PC-9 (cell line): ENCODE measurements at regions not wholly inside any gene's neighbourhood (a gene's known extent, or its start where the extent isn't known, plus 50 kb on each side); places are given as distances from the start of the nearest gene placed in this dataset.

Source experiments
- BruUV-seq: library from RNA; stranded (reverse); fragments of 400-500 nt; replicated peaks from 2 replicates; lab custom pipeline; 2021; lab: Mats Ljungman, UMichigan
- CTCF ChIA-PET: fragments of 300-600 bp; sonication (Branson Sonifier 250); formaldehyde crosslinking; loops from one replicate; lab custom pipeline; 2022; ENCODE audit warnings: antibody characterized with exemption; lab: Charles Lee
- POLR2A ChIA-PET: fragments of 300-600 bp; sonication (Branson Sonifier 250); formaldehyde crosslinking; loops from one replicate; lab custom pipeline; 2022; ENCODE audit warnings: antibody characterized with exemption; ENCODE audit not compliant: unreplicated experiment; lab: Charles Lee
- DNase-seq, 2 experiments: peaks; one replicate each; pipeline versions ENCODE4 v3.0.0 to v3.0.0-alpha.2; 2015 to 2022; ENCODE audit warnings: mixed read lengths in 1 of 2
- H2AFZ ChIP-seq: fragments of 200-600 bp; sonication (generic); 2 replicates; pipeline ENCODE4 v1.8.1; 2017; ENCODE audit warnings: antibody characterized with exemption
- H3F3A ChIP-seq: fragments of 200-600 bp; sonication (generic); 2 replicates; pipeline ENCODE4 v1.8.1; 2017; ENCODE audit warnings: antibody characterized with exemption, mild to moderate bottlenecking, low read depth; ENCODE audit not compliant: insufficient read depth
- H3K27ac ChIP-seq: fragments of 200-600 bp; sonication (generic); 2 replicates; pipeline ENCODE4 v1.6.1; 2016; ENCODE audit warnings: mixed run types
- H3K27me3 ChIP-seq: fragments of 200-600 bp; sonication (generic); 2 replicates; pipeline ENCODE4 v1.6.1; 2016; ENCODE audit warnings: low read depth, mixed run types; ENCODE audit not compliant: insufficient read depth
- H3K36me3 ChIP-seq: fragments of 200-600 bp; sonication (generic); 2 replicates; pipeline ENCODE4 v1.6.1; 2016; ENCODE audit warnings: low read depth, mixed run types
- H3K4me1 ChIP-seq: fragments of 200-600 bp; sonication (generic); replicated peaks from 2 replicates; pipeline ENCODE4 v1.6.1; 2016; ENCODE audit warnings: mixed run types; ENCODE audit not compliant: insufficient read depth
- H3K4me2 ChIP-seq: fragments of 200-600 bp; sonication (generic); 2 replicates; pipeline ENCODE4 v1.6.1; 2017; ENCODE audit warnings: mixed run types
- H3K4me3 ChIP-seq: fragments of 200-600 bp; sonication (generic); 2 replicates; pipeline ENCODE4 v1.6.1; 2016; ENCODE audit warnings: mixed run types
- H3K79me2 ChIP-seq: fragments of 200-600 bp; sonication (generic); 2 replicates; pipeline ENCODE4 v1.6.1; 2017; ENCODE audit warnings: low read depth, mixed run types
- H3K9me2 ChIP-seq: fragments of 200-600 bp; sonication (generic); 2 replicates; pipeline ENCODE4 v1.8.1; 2017; ENCODE audit warnings: mild to moderate bottlenecking; ENCODE audit not compliant: insufficient read depth
- H3K9me3 ChIP-seq: fragments of 200-600 bp; sonication (generic); 2 replicates; pipeline ENCODE4 v1.8.1; 2016; ENCODE audit warnings: low read depth; ENCODE audit not compliant: insufficient read depth
- H4K20me1 ChIP-seq: fragments of 200-600 bp; sonication (generic); 2 replicates; pipeline ENCODE4 v1.8.1; 2017; ENCODE audit not compliant: insufficient read depth
- EZH2 ChIP-seq: fragments of 200-600 bp; sonication (generic); IDR thresholded peaks from 2 replicates; pipeline ENCODE4 v1.8.0; 2017; ENCODE audit warnings: antibody characterized with exemption, low read depth
- intact Hi-C: fragments of 100-400 bp; cut with micrococcal nuclease; formaldehyde crosslinking; loops from one replicate; pipeline ENCODE4 v1.10.0; 2022; ENCODE audit not compliant: unreplicated experiment
- TF ChIP-seq, protein P1 (sequence below): fragments of 200-600 bp; sonication (generic); conservative IDR thresholded peaks from 2 replicates; pipeline ENCODE4 v1.6.1; 2017; ENCODE audit warnings: mixed run types, antibody characterized with exemption, mild to moderate bottlenecking, moderate library complexity

- POLR2A ChIA-PET, result no interaction called here
- Histone ChIP-seq H3K36me3 (no peaks in the 10 kb centered on the region), H3F3A (no peaks in the 10 kb centered on the region), H3K4me3 (peak overlapping the region; percentile 66; the same call in 1 of the 2 replicates), H4K20me1 (no peaks in the 10 kb centered on the region), H2AFZ (no peak overlapping the region), H3K9me2 (no peaks in the 10 kb centered on the region), H3K4me1 (no peaks in the 10 kb centered on the region), H3K79me2 (no peaks in the 10 kb centered on the region), H3K27ac (no peak overlapping the region), H3K27me3 (no peaks in the 10 kb centered on the region), H3K9me3 (no peaks in the 10 kb centered on the region), H3K4me2 (peak overlapping the region; percentile 87)
- CTCF ChIA-PET, result no interaction called here
- TF ChIP-seq, protein P1, sequence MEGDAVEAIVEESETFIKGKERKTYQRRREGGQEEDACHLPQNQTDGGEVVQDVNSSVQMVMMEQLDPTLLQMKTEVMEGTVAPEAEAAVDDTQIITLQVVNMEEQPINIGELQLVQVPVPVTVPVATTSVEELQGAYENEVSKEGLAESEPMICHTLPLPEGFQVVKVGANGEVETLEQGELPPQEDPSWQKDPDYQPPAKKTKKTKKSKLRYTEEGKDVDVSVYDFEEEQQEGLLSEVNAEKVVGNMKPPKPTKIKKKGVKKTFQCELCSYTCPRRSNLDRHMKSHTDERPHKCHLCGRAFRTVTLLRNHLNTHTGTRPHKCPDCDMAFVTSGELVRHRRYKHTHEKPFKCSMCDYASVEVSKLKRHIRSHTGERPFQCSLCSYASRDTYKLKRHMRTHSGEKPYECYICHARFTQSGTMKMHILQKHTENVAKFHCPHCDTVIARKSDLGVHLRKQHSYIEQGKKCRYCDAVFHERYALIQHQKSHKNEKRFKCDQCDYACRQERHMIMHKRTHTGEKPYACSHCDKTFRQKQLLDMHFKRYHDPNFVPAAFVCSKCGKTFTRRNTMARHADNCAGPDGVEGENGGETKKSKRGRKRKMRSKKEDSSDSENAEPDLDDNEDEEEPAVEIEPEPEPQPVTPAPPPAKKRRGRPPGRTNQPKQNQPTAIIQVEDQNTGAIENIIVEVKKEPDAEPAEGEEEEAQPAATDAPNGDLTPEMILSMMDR, result no peak
- no peak for TF ChIP-seq EZH2
- intact Hi-C loops, result loop anchor here (5.0 to 10.0 kb wide), 4 partner anchors 109 to 618 kb away; partner anchors contain the start of gene ZNF281
- no TSS peak for BruUV-seq
- DNase-seq, result no peak
These were observed 106.9 kb downstream of the ZNF281 start for GRCh38 chr1:200302921-200303290.

- no peaks in the 10 kb centered on the region for H3K27me3 ChIP-seq
- ChIA-PET CTCF (interaction anchor here (0.6 kb wide), 1 partner anchor 63 kb away, joined by 4 read pairs; no protein-coding TSS in a partner anchor), POLR2A (no interaction called here)
- peak in 1 of 2 experiments; percentile 36 for DNase-seq
- H3K79me2 ChIP-seq, result no peaks in the 10 kb centered on the region
- H3K4me3 ChIP-seq, result peak overlapping the region; percentile 66
- TF ChIP-seq, protein P1, result no peak
- TF ChIP-seq EZH2, result no peak
- H4K20me1 ChIP-seq, result no peaks in the 10 kb centered on the region
- no TSS peak for BruUV-seq
- intact Hi-C loops, result loop anchor here (5.0 to 10.0 kb wide), 4 partner anchors 110 to 618 kb away; partner anchors contain the start of gene ZNF281
- H3K4me1 ChIP-seq, result no peaks in the 10 kb centered on the region
- no peaks in the 10 kb centered on the region for H3K9me3 ChIP-seq
- H3K36me3 ChIP-seq, result no peaks in the 10 kb centered on the region
- peak overlapping the region; percentile 88 for H2AFZ ChIP-seq
- no peaks in the 10 kb centered on the region for H3F3A ChIP-seq
- H3K27ac ChIP-seq, result no peak overlapping the region
- H3K4me2 ChIP-seq, result peak overlapping the region; percentile 87
- H3K9me2 ChIP-seq, result no peaks in the 10 kb centered on the region
These were observed 107.5 kb downstream of the ZNF281 start for GRCh38 chr1:200302192-200302920.

GRCh38 chr1:200301152-200301551 lies 108.7 kb downstream of the ZNF281 start:
- Histone ChIP-seq H3K27ac (no peak overlapping the region), H3K9me3 (no peaks in the 10 kb centered on the region), H3K27me3 (no peaks in the 10 kb centered on the region), H3K4me2 (peak overlapping the region; percentile 87), H3F3A (peaks cover 10% of the 10 kb centered on the region), H3K9me2 (no peaks in the 10 kb centered on the region), H3K79me2 (no peaks in the 10 kb centered on the region), H3K4me3 (no peak overlapping the region), H4K20me1 (no peaks in the 10 kb centered on the region), H3K4me1 (peaks cover 9% of the 10 kb centered on the region), H3K36me3 (no peaks in the 10 kb centered on the region), H2AFZ (0 out of 2 replicates have a peak overlapping the region, but pooled peaks have one; percentile 88)
- BruUV-seq, result no TSS peak
- POLR2A ChIA-PET, result no interaction called here
- intact Hi-C loops, result loop anchor here (5.0 to 10.0 kb wide), 4 partner anchors 111 to 616 kb away; partner anchors contain the start of gene ZNF281
- no peak for DNase-seq
- no peak for TF ChIP-seq EZH2
- TF ChIP-seq, protein P1, result no peak
- CTCF ChIA-PET, result interaction anchor here (0.5 to 0.7 kb wide), 2 partner anchors 31 to 186 kb away, joined by 4 to 15 read pairs; no protein-coding TSS in a partner anchor
